Epidermal melanocyte (primary cell): ENCODE measurements at regions not wholly inside any gene's neighbourhood (a gene's known extent, or its start where the extent isn't known, plus 50 kb on each side); places are given as distances from the start of the nearest gene placed in this dataset.
"Not testable (repeated sequence)": the region's sequence is repeated elsewhere in the genome, so short reads cannot be mapped to it uniquely, and the experiment has no call there.

Experiments
- DNase-seq: peaks from one replicate; pipeline ENCODE4 v3.0.0; 2011; ENCODE audit warnings: low spot score; ENCODE audit not compliant: insufficient read length

GRCh38 chr11:98600786-98601773 lies 419.7 kb upstream of the CNTN5 start:
- no peak for DNase-seq

- DNase-seq, result no peak
Observed at GRCh38 chr11:98616098-98616655, 404.6 kb upstream of the CNTN5 start.

DNA sequence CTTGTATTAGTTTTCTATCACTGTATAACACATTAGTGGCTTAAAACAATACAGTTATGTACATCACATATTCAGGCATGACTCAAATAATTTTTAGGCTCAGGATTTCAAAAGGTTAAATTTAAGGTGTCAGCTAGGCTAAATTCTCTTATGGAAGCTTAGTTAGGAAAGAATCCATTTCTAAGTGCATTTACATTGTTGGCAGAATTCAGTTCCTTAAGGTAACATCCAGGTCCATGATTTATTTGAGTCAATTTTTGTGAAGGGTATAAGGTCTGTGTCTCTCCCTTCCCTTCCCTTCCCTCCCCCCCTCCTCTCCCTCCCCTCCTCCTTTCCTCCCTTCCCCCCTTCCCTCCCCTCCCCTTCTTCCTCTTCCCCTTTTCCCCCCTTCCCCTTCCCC lies 399.0 kb upstream of the CNTN5 start:
- no peak for DNase-seq

GRCh38 chr11:98625526-98625925 lies 395.2 kb upstream of the CNTN5 start:
- DNase-seq, result no peak

DNA sequence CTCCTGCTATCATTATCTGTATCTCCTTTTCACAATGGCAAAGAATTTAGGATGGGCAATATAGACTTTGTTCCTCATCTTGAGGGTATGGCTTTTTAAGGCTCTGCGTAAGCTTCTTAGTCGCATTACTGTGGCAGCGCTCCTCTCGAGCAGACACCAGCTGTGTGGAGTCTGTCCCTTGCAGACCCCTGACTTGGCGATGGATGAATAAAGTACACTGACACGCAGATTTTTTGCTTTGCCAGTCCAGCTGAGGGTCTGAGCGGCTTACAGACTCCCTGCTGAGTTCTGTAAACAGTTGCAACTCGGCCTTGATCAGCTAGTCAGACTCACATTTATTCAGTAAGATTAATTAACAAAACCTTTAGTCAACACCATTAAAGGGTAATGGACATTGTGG lies 390.0 kb upstream of the CNTN5 start:
- DNase-seq, result no peak

- DNase-seq, result no peak
Observed at GRCh38 chr11:98657711-98658110, 363.0 kb upstream of the CNTN5 start.

DNA sequence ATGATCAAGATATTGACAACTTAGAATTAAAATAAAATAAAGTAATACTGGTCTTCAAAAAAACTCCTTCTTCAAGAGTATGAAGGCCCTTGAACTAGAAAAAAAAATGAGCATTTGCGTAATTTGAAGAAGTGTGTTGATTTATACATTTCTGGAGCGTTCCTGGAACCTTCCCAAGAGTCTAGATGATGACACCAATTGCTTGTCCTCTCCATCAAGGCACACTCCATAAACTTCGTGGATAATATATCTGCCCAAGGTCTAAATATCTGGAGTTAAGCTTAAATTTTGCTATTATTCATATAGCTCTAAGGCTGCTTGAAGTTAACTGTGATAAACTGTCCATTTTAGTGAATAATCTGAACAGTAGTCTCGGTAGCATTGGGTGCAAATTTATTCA lies 361.3 kb upstream of the CNTN5 start:
- no peak for DNase-seq

- DNase-seq, result no peak
Observed at GRCh38 chr11:98674390-98674789, 346.4 kb upstream of the CNTN5 start.

- DNase-seq, result no peak
Observed at GRCh38 chr11:98679673-98680072, 341.1 kb upstream of the CNTN5 start.

DNA sequence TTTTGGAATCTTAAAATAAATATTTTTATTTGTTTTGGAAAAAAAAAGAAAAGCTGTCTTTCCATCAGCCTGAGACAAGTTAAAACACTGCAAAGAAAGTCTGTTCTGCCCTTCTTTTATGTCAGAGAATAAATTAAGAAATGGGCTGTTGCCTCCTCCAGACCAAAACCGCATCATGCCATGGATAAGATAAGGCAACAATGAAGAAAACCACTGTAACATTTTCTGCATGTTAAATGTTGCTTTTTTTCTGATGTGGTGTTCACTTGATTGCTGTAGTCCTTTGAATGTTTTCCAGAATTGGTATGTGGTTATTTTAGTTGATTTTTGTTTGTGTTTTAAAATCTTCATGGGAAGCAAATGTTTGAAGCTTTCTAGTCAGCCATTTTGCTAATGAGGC lies 319.2 kb upstream of the CNTN5 start:
- no peak for DNase-seq

DNA sequence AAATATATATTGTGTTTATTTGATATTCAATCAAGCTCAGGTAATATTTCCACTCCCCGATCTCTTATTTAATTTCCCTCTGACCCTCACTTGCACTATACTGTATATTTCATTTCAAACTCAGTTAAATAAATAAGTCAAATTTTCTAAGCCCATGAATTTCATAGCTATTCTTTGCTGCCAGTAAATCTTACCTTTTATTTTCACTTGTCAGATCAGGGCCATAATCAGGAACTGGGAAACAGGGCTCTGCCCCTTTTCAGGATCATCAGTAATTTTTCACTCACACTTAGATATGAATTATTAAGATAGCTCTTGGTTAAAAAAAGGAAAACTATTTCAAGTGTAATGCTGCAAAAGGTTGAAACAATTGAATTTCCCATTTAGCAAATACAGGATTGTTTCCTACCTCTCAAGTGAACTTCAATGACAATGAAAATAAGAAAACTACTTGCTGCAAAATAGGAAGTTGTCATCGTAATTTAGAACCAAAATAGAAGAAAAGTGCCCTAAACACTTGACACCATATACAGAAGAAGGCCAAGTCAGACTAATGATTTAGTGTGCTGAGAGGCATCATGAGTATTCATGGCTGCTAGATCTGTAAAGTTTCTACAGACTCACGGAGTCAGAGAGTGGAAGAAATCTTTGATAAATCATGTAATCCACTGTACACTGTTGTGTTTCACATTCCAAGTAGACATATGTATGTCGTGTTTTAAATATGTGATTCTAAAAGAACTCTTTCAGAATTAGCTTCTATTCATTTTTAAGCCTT lies 316.8 kb upstream of the CNTN5 start:
- DNase-seq, result no peak

- no peak for DNase-seq
Observed at GRCh38 chr11:98710026-98710425, 310.7 kb upstream of the CNTN5 start.

GRCh38 chr11:98710986-98711385 lies 309.8 kb upstream of the CNTN5 start:
- DNase-seq, result no peak

- no peak for DNase-seq
Observed at GRCh38 chr11:98720951-98721350, 299.8 kb upstream of the CNTN5 start.

GRCh38 chr11:98725471-98725870 lies 295.3 kb upstream of the CNTN5 start:
- peak; percentile 45 for DNase-seq

GRCh38 chr11:98728421-98728820 lies 292.3 kb upstream of the CNTN5 start:
- no peak for DNase-seq

DNA sequence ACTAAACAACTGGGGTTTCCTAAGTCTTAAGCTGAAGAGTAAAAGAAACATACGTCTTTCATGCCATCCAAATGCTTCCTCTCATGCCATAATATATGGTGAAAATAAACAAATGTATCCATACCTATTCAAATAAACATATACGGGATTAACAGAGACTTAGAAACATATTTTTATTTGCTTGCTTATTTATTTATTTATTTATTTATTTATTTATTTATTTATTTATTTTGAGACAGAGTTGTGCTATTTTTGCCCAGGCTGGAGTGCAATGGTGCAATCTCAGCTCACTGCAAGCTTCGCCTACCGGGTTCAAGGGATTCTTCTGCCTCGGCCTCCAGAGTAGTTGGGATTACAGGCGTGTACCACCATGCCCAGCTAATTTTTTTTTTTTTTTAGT lies 291.6 kb upstream of the CNTN5 start:
- no peak for DNase-seq

DNA sequence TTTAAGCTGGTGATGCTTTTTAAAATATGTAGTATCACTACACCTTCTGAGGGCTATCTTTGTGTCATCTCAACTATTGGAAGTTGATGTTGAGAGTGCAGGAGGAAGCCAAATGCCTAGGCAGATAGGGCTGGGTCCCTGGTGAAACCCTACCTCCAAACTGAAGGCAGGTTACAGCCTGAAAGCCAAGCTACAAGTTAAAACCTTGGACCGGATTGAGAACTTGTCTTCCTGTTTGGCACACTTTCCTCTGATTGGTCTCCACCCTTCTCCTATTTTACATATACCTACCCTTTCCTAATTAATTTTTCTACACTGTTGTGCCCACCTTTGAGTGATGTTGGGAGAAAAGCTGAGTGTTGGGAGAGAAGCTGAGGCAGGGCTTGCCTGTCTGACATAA lies 287.8 kb upstream of the CNTN5 start:
- DNase-seq, result no peak

- DNase-seq, result not testable (repeated sequence)
Observed at GRCh38 chr11:98733378-98733777, 287.4 kb upstream of the CNTN5 start.

DNA sequence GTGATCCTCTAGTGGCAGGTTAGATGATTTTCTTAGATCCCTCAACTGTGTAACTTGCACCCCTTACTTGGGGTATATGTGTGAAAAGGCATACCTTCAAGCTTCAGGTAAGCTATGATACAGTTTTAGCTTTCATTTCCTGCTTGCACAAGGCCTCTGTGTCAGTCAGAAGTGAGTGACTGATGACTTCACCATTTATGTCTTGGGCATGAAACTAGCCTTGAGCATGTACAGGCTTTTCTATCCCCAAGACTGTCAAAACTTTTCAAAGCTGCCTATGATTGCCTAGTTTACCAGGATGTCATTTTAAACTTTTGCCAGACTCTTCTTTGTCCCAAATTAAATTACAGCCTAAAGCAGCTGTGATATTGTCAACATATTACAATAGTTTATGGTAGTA lies 286.1 kb upstream of the CNTN5 start:
- no peak for DNase-seq

DNA sequence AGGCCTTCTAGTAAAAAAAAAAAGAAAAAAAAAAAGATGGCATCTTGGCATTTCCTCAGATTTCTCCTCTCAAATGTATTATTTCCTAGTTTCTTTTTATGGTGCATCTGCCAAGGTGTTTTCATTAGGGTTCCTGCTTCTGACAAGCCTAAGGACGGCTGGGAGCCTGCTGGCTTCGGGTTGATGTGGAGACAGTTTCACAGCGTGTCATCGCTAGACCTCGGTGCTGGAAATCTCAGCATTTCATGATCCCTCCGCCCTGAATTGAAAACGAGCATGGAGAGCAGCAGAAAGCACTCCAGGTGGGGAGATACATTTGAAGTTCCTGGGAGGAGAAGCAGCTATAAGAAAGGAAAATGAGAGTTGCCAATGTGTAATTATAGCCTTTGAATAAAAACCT lies 283.9 kb upstream of the CNTN5 start:
- DNase-seq, result no peak

DNA sequence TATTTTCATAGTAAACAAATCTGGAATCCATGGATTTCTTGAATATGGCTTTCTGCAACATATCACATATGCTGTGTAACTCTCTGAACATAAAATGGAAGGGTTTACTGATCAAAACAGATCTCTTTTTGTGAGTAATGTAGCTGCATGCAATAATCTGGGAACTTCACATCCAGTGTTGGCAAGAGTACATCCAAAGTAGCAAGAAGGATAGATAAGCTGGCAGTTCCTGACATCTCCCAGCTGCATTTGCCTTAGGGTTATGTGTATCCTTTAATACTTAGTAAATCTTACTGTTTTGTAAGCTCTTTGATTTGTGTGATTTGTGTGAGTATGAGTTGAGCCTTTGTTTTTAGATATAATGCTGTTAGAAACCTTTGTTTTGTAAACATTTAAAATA lies 280.4 kb upstream of the CNTN5 start:
- DNase-seq, result no peak
